ENCODE measurements at regions not wholly inside any gene's neighbourhood (a gene's known extent, or its start where the extent isn't known, plus 50 kb on each side); places are given as distances from the start of the nearest gene placed in this dataset.

GRCh38 chr15:93174836-93175235 lies 85.8 kb upstream of the RGMA start:
- no peak for DNase-seq

- DNase-seq: peak; percentile 75
These were observed 84.4 kb upstream of the RGMA start for GRCh38 chr15:93173369-93173768.

GRCh38 chr15:93171476-93171875 lies 82.5 kb upstream of the RGMA start:
- no peak for DNase-seq

GRCh38 chr15:93170329-93170728 lies 81.3 kb upstream of the RGMA start:
- no peak for DNase-seq

DNA sequence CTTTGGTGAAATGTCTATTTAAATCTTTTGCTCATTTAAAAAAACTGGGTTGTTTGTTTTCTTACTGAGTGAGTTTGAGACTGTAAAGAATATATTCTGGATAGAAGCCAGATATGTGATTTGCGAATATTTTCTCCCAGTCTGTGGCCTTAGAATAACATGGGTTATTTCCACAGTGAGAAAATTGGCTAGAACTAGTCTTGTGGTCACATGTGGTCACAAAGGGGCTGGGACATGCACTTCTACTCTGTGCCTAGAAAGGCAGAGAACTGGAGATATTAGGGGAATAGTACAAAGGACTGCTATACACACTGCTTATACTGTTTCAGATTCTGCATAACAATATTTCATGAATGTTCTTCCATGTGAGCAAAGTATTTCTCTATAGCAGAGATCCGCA lies 79.9 kb upstream of the RGMA start:
- DNase-seq: no peak

- no peak for DNase-seq
These were observed 78.3 kb upstream of the RGMA start for GRCh38 chr15:93167291-93167690.

DNA sequence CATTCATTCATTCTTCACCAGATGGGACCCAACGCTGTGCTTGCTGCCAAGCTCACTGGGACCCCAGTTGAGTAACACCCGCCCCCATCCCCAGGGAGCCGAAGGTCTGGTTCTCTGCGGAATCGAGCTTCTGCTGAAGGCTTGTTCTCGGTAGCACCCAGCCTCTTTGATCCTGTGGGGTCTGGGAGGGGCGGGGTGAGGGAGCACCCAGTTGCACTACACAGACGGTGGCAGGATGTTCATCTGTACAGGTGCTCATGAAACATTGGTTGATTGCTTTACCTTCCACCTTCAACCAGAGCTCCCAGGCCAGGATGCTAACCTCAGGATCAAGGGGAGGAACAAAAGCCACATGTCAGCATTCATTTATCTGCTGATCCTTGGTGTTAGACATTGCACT lies 77.7 kb upstream of the RGMA start:
- DNase-seq: no peak

GRCh38 chr15:93165734-93166470 lies 76.9 kb upstream of the RGMA start:
- peak; percentile 4 for DNase-seq

DNA sequence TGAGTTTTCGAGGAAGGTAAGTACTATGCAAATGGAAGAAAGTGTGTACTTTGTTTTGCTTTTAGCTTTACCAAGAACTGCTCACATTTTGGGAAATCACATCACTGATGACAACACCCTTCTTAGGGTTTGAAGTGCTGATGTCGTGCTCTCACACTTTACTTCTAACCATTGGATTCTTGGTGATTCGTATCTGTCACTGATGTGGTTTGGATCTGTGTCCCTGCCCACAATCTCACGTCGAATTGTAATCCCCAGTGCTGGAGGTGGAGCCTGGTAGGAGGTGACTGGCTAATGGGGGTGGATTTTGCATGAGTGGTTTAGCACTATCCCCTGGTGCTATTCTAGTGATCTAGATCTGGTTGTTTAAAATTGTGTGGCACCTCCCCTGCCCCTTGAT lies 75.4 kb upstream of the RGMA start:
- DNase-seq: no peak

DNA sequence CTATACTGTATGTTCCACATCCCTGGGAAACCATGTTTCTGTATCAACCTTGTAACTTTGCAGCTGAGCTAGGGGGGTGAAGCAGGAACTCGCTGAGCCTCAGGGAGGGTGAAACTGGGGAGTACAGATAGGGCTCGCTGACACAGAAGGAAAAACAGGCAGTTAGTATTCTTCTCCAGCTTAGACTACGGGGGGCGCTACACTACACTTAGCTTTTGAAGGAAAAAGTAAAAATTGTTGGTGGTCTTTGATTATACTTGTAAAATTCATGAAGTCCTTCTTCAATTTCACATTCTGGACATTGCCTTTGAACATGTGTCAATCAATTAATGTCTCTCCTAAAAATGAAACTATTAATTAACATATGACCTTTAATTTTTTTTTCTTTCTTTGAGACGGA lies 73.5 kb upstream of the RGMA start:
- DNase-seq: no peak

- DNase-seq: no peak
These were observed 70.9 kb upstream of the RGMA start for GRCh38 chr15:93159930-93160329.

DNA sequence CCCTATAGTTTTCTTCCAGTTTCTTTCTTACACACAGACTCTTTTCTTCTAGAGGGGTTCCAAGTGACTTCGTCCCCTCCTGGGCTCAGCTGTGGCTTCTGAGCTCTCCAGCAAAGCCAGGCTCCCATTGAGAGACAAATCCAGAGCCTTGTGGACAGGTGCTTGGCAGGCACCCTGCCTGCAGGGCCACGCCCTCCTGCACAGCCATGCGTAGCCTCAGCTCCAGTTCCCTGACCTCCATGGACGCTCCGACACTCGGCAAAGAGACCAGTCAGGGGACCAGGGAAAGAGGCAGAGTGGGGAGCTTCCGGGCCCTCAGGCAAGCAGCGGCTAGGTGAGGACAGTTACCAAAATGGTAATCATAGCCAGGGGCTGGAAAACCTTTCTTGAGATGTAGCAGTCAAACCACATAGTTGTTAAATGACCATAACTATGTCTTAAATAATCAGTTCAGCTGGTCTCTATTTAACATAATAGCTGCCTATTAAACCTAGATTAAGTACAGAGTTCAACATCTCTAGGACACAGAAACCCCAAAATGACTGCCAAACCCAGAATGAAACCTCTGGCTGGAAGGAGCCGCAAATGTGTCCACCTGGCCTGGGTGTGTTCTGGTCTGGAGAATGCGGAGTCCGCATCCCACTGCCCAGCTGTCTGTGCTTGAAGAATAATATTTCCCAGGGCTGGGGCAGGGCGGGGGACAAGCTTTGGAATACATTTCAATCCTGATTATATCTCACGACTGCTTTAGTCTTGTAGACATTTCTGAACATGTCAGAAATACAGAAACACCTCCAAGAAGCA lies 69.3 kb upstream of the RGMA start:
- DNase-seq: no peak

DNA sequence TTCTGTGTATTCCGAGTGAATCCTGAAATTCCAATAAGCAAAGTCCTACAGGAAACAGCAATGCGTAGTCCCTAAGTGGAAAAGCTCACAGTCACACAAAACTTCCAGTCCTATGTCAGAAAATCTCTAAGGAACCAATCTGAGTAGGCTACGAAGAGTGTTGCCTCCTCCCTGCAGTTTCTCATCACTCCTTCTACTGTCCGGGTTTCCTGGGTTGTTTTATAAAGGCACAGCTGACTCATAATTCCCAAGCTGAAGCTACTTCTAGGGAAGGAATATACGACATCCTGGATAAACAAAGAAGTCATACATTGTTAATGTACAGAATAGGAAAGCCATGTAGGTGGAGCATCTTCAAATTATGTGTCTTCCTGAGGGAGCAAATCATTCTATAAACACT lies 65.7 kb upstream of the RGMA start:
- no peak for DNase-seq

DNA sequence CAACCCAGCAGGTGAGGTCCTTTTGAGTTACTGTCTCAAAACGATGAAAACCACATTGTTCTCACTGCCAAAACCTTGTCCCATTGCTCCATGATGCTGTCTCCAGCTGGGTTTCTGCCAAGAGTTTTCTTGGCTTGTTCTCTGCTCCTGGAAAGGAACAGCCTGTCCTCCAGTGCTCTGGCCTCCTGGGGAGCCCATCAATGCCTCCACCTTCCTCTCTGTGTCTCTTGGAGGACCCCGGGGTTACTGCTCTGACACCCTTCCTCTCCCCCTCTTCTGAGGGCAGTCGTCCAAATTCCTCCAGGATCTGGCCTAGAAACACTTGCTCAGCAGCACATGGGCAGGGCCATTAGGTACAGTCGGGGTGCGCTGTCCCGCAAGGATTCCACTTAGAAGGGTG lies 63.9 kb upstream of the RGMA start:
- no peak for DNase-seq

GRCh38 chr15:93152360-93152759 lies 63.3 kb upstream of the RGMA start:
- DNase-seq: no peak

DNA sequence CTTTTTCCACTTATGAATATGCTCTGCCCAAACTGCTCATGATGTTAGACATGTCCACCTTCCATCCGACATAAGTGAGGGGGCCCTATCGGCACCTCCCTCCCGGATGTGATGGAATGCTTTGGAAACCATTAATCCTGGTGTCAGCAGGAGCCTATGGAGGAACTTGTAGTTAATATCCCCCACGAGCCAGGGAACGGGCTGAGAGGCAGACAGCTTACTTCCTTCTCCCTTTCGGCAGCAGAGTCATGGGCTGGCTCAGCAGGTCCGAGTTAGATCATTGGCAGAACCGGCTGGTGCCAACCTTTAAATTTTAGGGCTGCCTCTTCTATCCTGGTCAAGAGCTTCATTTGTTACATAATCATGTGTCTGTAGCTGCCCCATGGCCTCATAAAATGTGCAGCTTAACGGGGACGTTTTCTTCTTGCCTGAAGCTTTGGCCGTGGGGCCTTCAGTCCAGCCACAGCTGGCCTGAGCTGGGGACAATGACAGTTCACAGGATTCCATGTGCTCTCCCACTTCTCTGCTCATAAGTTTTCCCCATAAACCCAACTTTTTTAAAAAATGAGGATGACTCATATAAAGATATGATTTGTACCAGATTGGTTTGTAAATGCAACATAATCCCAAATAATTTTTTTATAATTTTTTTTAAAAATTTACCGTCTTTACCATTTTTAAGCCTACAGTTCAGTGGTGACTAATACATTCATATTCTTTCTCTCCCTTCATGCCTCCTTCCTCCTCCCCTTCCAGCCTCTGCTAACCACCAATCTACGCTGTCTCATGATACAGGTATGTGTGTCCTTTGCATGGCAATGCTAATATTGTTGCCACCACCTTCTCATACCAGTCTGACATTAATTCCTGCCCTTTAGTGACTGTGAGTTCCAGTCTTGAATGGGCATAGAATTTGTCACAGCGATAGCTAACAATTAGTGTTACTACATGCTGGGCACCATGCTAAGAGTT lies 62.2 kb upstream of the RGMA start:
- DNase-seq: no peak

DNA sequence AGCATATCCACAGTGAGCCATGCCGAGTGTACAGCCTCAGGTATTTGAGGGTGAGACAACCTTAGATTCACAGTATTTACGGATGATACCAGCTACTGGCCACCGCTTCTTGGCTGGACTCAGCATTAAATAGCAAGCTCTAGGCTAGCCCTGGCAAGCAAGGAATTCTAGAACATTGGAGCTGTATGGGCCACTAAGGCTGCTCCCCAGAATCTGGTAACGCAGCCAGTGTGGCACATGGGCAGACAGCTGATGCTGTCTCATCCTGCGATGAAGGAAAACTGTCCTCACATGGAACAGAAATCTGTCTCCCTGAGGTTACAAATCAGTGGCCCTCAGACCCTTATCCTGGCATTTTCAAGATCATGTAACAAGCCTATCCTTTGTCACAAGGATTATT lies 57.6 kb upstream of the RGMA start:
- no peak for DNase-seq

GRCh38 chr15:93146196-93146595 lies 57.2 kb upstream of the RGMA start:
- DNase-seq: peak; percentile 6

- DNase-seq: no peak
These were observed 55.6 kb upstream of the RGMA start for GRCh38 chr15:93144463-93145236.

DNA sequence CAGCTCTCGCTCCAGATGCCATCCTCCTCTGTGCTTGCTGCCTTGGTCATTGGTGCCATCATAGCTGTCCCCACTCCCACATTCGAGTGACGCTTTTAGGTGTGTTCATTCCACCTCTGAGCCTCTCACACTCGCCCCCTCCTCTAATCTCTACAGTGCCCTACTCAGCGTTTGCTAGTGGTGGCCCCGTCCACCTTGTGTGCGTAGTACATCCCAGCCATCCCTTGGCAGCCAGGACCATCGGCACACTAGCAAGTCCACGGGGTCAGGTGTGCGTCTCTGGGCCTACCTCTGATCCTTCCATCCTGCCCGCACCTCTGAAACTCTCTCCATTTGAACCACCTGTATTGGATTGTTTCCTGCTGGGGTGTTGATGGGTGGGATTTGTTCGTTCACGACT lies 54.2 kb upstream of the RGMA start:
- DNase-seq: no peak

DNA sequence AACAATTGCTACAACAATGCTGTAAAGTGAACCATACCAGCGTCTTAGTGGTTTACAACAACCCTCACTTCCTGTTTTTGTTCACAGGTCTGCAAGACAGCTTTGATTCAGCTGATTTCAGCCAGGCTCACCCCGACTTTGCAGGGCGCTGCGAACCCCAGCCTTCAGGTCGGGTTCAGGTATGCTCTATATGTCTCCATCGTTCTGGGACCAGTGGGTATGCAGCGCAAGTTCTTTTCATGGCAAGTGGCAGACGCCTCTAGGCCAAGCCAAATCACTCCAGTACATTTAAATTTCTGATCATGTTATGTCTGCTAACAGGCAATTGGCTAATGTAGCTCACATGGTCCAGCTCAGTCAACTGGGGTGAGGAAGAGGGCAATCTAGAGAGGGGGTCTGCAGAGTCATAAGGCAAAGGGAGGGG lies 52.4 kb upstream of the RGMA start:
- DNase-seq: no peak

DNA sequence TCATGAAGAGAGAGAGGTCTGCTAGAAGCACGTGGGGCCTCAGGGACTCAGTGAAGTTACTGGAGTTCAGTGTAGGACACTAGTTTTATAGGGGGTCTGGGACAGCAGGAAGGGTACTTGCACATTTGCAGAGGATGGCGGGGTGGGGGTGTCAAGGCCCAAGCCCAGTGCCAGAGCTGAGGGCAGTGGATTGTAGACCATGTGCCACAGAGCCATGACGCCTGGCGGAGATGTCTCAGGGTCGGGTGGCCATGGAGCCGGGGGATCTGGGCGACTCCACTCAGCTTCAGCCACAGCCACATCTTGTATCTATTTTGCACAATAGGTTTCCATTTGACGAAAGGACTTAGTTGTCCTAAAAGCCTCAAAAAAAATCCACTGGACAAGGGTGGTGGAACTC lies 50.4 kb upstream of the RGMA start:
- DNase-seq: no peak

All from DMS53 (cell line).